A673 (cell line): ENCODE measurements at regions not wholly inside any gene's neighbourhood (a gene's known extent, or its start where the extent isn't known, plus 50 kb on each side); places are given as distances from the start of the nearest gene placed in this dataset.

Experiments
- EZH2 ChIP-seq: fragments of 200-600 bp; sonication (generic); IDR thresholded peaks from 2 replicates; pipeline ENCODE4 v1.6.1; 2017; ENCODE audit warnings: borderline replicate concordance, low read depth, mild to moderate bottlenecking, mixed read lengths, antibody characterized with exemption, low read length; ENCODE audit not compliant: poor library complexity, severe bottlenecking
- TF ChIP-seq, protein P1 (sequence below): fragments of 300-800, 200-600 bp; sonication (generic); conservative IDR thresholded peaks from 2 replicates; pipeline ENCODE4 v1.5.1; 2017; ENCODE audit warnings: low read depth, mild to moderate bottlenecking, antibody characterized with exemption, low read length, moderate library complexity, mixed read lengths

- TF ChIP-seq, protein P1, sequence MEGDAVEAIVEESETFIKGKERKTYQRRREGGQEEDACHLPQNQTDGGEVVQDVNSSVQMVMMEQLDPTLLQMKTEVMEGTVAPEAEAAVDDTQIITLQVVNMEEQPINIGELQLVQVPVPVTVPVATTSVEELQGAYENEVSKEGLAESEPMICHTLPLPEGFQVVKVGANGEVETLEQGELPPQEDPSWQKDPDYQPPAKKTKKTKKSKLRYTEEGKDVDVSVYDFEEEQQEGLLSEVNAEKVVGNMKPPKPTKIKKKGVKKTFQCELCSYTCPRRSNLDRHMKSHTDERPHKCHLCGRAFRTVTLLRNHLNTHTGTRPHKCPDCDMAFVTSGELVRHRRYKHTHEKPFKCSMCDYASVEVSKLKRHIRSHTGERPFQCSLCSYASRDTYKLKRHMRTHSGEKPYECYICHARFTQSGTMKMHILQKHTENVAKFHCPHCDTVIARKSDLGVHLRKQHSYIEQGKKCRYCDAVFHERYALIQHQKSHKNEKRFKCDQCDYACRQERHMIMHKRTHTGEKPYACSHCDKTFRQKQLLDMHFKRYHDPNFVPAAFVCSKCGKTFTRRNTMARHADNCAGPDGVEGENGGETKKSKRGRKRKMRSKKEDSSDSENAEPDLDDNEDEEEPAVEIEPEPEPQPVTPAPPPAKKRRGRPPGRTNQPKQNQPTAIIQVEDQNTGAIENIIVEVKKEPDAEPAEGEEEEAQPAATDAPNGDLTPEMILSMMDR, result no peak
- no peak for TF ChIP-seq EZH2
Observed at GRCh38 chr4:127533028-127533700, 99.6 kb upstream of the INTU start.
